Stimulated activated CD4-positive, alpha-beta T cell treated with anti-CD3 and anti-CD28 coated beads, Interleukin-12 subunit alpha, Interleukin-12 subunit beta, amount 100 ng/mL, for 24 hours (primary cell): ENCODE measurements at regions not wholly inside any gene's neighbourhood (a gene's known extent, or its start where the extent isn't known, plus 50 kb on each side); places are given as distances from the start of the nearest gene placed in this dataset.

Experiments
- DNase-seq, 2 experiments: peaks; one replicate each; pipeline ENCODE4 v3.0.0-alpha.2; 2020; ENCODE audit warnings: low read depth in 2 of 2

- no peak for DNase-seq
These were observed 56.3 kb upstream of the LNX1 start for GRCh38 chr4:53647547-53647946.

- no peak for DNase-seq
These were observed 55.5 kb upstream of the LNX1 start for GRCh38 chr4:53646795-53647194.

GRCh38 chr4:53645108-53645507 is 53.8 kb upstream of the LNX1 start:
- no peak for DNase-seq

GRCh38 chr4:53644607-53645006 is 53.3 kb upstream of the LNX1 start:
- DNase-seq = no peak
